Endothelial cell of umbilical vein (primary cell): ENCODE measurements at regions not wholly inside any gene's neighbourhood (a gene's known extent, or its start where the extent isn't known, plus 50 kb on each side); places are given as distances from the start of the nearest gene placed in this dataset.

Source experiments
- EZH2 ChIP-seq: IDR thresholded peaks from 2 replicates; pipeline ENCODE4 v1.6.1; 2012; ENCODE audit warnings: borderline replicate concordance, low read depth, mild to moderate bottlenecking, moderate library complexity, low read length, inconsistent platforms; ENCODE audit not compliant: severe bottlenecking
- GATA2 ChIP-seq: IDR thresholded peaks from 2 replicates; pipeline ENCODE4 v1.7.0; 2011; ENCODE audit warnings: low read depth, mild to moderate bottlenecking, moderate library complexity, mixed read lengths, low read length; ENCODE audit not compliant: insufficient read length, insufficient read depth
- JUN ChIP-seq: IDR thresholded peaks from 2 replicates; pipeline ENCODE4 v1.6.1; 2011; ENCODE audit warnings: borderline replicate concordance, low read depth; ENCODE audit not compliant: insufficient read length, insufficient read depth
- MAX ChIP-seq: IDR thresholded peaks from 2 replicates; pipeline ENCODE4 v1.6.1; 2011; ENCODE audit not compliant: insufficient read depth, insufficient read length
- POLR2A ChIP-seq: IDR thresholded peaks from 2 replicates; pipeline ENCODE4 v1.6.1; 2012; ENCODE audit warnings: low read depth, mild to moderate bottlenecking, control low read depth, low read length
- POLR2AphosphoS5 ChIP-seq: IDR thresholded peaks from 2 replicates; pipeline ENCODE4 v1.6.1; 2012; ENCODE audit warnings: low read depth, mild to moderate bottlenecking, control low read depth, low read length, moderate library complexity; ENCODE audit not compliant: insufficient read depth
- TF ChIP-seq, protein P1 (sequence below), 2 donors: IDR thresholded peaks; 1 replicate in 1 of 2; 2 replicates in 1 of 2; pipeline ENCODE4 v1.5.1; 2011; ENCODE audit warnings: low read length in 2 of 2, mild to moderate bottlenecking in 2 of 2, moderate library complexity in 2 of 2, control low read depth in 1 of 2, inconsistent platforms in 1 of 2, low read depth in 1 of 2; ENCODE audit not compliant: insufficient read depth in 1 of 2; ENCODE audit errors: extremely low read depth in 1 of 2

DNA sequence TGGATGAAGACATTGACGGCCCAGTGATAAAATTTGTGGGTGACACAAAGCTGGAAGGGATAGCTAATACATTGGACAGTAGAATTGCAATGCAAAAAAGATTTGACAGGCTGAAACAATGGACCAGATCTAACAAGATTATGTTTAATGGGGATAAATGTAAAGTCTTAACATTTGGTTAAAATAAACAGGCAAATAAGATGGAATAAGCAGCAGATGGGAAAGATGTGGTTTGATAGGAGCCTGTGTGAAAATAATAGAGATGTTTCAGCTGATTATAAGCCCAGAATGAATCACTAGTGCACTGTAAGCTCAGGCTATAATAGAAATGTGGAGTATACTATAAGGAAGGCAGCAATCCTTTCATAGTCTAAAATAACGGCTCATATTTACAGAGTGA, 66.2 kb upstream of the NHLH2 start:
- TF ChIP-seq, protein P1, sequence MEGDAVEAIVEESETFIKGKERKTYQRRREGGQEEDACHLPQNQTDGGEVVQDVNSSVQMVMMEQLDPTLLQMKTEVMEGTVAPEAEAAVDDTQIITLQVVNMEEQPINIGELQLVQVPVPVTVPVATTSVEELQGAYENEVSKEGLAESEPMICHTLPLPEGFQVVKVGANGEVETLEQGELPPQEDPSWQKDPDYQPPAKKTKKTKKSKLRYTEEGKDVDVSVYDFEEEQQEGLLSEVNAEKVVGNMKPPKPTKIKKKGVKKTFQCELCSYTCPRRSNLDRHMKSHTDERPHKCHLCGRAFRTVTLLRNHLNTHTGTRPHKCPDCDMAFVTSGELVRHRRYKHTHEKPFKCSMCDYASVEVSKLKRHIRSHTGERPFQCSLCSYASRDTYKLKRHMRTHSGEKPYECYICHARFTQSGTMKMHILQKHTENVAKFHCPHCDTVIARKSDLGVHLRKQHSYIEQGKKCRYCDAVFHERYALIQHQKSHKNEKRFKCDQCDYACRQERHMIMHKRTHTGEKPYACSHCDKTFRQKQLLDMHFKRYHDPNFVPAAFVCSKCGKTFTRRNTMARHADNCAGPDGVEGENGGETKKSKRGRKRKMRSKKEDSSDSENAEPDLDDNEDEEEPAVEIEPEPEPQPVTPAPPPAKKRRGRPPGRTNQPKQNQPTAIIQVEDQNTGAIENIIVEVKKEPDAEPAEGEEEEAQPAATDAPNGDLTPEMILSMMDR (IDR thresholded peaks at IDR 0.05; ENCODE audit: extremely low read depth in 1 of 2, insufficient read depth in 1 of 2, low read depth in 1 of 2, low read length in 2 of 2), result no peak
- TF ChIP-seq EZH2, result no peak
- no peak for TF ChIP-seq POLR2A
- no peak for TF ChIP-seq JUN
- no peak for TF ChIP-seq MAX
- no peak for TF ChIP-seq POLR2AphosphoS5
- no peak for TF ChIP-seq GATA2
